GM23338 (cell line): ENCODE measurements at regions not wholly inside any gene's neighbourhood (a gene's known extent, or its start where the extent isn't known, plus 50 kb on each side); places are given as distances from the start of the nearest gene placed in this dataset.

ENCODE experiments used
- ATAC-seq: fragments of 200-7000 bp; cut with Tn5 transposase; 3 replicates; pipeline ENCODE4 v1.9.1; 2020
- DNase-seq: peaks from one replicate; pipeline ENCODE4 v3.0.0-alpha.2; 2015; ENCODE audit warnings: low spot score
- H2AFZ ChIP-seq: fragments of 200-600 bp; sonication (generic); 2 replicates; pipeline ENCODE4 v1.8.0; 2016; ENCODE audit warnings: antibody characterized with exemption, mild to moderate bottlenecking, moderate library complexity
- H3F3A ChIP-seq: fragments of 200-600 bp; sonication (generic); replicated peaks from 2 replicates; pipeline ENCODE4 v1.8.0; 2017; ENCODE audit warnings: antibody characterized with exemption, mixed run types, low read depth
- H3K27ac ChIP-seq: fragments of 200-600 bp; sonication (generic); 2 replicates; pipeline ENCODE4 v1.6.1; 2016; ENCODE audit warnings: low read depth
- H3K27me3 ChIP-seq: fragments of 200-600 bp; sonication (generic); 2 replicates; pipeline ENCODE4 v1.8.0; 2016; ENCODE audit warnings: mild to moderate bottlenecking, mixed run types, moderate library complexity; ENCODE audit not compliant: insufficient read depth
- H3K36me3 ChIP-seq: fragments of 200-600 bp; sonication (generic); 2 replicates; pipeline ENCODE4 v1.8.0; 2016; ENCODE audit warnings: mild to moderate bottlenecking; ENCODE audit not compliant: insufficient read depth
- H3K4me1 ChIP-seq: fragments of 200-600 bp; sonication (generic); 2 replicates; pipeline ENCODE4 v1.8.0; 2016; ENCODE audit warnings: mild to moderate bottlenecking, moderate library complexity; ENCODE audit not compliant: insufficient read depth
- H3K4me2 ChIP-seq: fragments of 200-600 bp; sonication (generic); 2 replicates; pipeline ENCODE4 v1.7.1; 2017; ENCODE audit warnings: mixed run types
- H3K4me3 ChIP-seq: fragments of 200-600 bp; sonication (generic); 2 replicates; pipeline ENCODE4 v1.6.1; 2016; ENCODE audit warnings: mixed run types
- H3K79me2 ChIP-seq: fragments of 200-600 bp; sonication (generic); replicated peaks from 2 replicates; pipeline ENCODE4 v1.8.0; 2017; ENCODE audit warnings: mild to moderate bottlenecking; ENCODE audit not compliant: insufficient read depth
- H3K9me2 ChIP-seq: fragments of 200-600 bp; sonication (generic); 2 replicates; pipeline ENCODE4 v1.8.0; 2017; ENCODE audit not compliant: insufficient read depth
- H4K20me1 ChIP-seq: fragments of 200-600 bp; sonication (generic); replicated peaks from 2 replicates; pipeline ENCODE4 v1.8.0; 2017; ENCODE audit warnings: mild to moderate bottlenecking; ENCODE audit not compliant: insufficient read depth
- H3K27ac Mint-ChIP-seq: 2 replicates; pipeline ENCODE4 v1.8.0; 2020; ENCODE audit warnings: inconsistent platforms, mild to moderate bottlenecking, moderate library complexity, mixed read lengths
- H3K27me3 Mint-ChIP-seq: 3 replicates; pipeline ENCODE4 v1.8.0; 2022; ENCODE audit warnings: low read depth, mild to moderate bottlenecking, moderate library complexity, mixed read lengths, inconsistent platforms; ENCODE audit not compliant: insufficient read depth, poor library complexity
- H3K36me3 Mint-ChIP-seq: 3 replicates; pipeline ENCODE4 v1.8.0; 2021; ENCODE audit warnings: low read depth, mild to moderate bottlenecking, inconsistent platforms, moderate library complexity, mixed read lengths
- H3K4me1 Mint-ChIP-seq: 3 replicates; pipeline ENCODE4 v1.8.0; 2020; ENCODE audit warnings: mild to moderate bottlenecking, inconsistent platforms, mixed read lengths
- H3K4me3 Mint-ChIP-seq: 3 replicates; pipeline ENCODE4 v1.8.0; 2021; ENCODE audit warnings: moderate library complexity, mild to moderate bottlenecking, inconsistent platforms, mixed read lengths
- H3K9me3 Mint-ChIP-seq: 3 replicates; pipeline ENCODE4 v1.8.0; 2020; ENCODE audit warnings: moderate library complexity, mild to moderate bottlenecking, inconsistent platforms, mixed read lengths
- CREB1 ChIP-seq: fragments of 250-450 bp; sonication (Bioruptor Pico); IDR thresholded peaks from 2 replicates; pipeline ENCODE4 v1.5.0; 2020; ENCODE audit warnings: low read depth, mild to moderate bottlenecking, moderate library complexity
- EZH2 ChIP-seq: fragments of 200-600 bp; sonication (generic); IDR thresholded peaks from one replicate; pipeline ENCODE4 v1.8.0; 2017; ENCODE audit warnings: antibody characterized with exemption, mild to moderate bottlenecking, low read depth; ENCODE audit not compliant: unreplicated experiment
- EZH2phosphoT487 ChIP-seq: fragments of 200-600 bp; sonication (generic); IDR thresholded peaks from one replicate; pipeline ENCODE4 v1.8.1; 2018; ENCODE audit warnings: antibody characterized with exemption; ENCODE audit not compliant: unreplicated experiment
- JUNB ChIP-seq: IDR thresholded peaks from one replicate; pipeline ENCODE4 v1.6.1; 2016; ENCODE audit warnings: antibody characterized with exemption; ENCODE audit not compliant: unreplicated experiment
- NANOG ChIP-seq: IDR thresholded peaks from 2 replicates; pipeline ENCODE4 v1.6.1; 2016; ENCODE audit warnings: antibody characterized with exemption, borderline replicate concordance
- ZNF114 ChIP-seq: fragments of 250-450 bp; sonication (Bioruptor Pico); IDR thresholded peaks from 2 replicates; pipeline ENCODE4 v1.5.0; 2020; ENCODE audit warnings: mild to moderate bottlenecking, moderate library complexity
- TF ChIP-seq, protein P1 (sequence below): fragments of 250-450 bp; sonication (Bioruptor Pico); IDR thresholded peaks from 2 replicates; pipeline ENCODE4 v1.5.0; 2020; ENCODE audit warnings: mild to moderate bottlenecking, moderate library complexity

DNA sequence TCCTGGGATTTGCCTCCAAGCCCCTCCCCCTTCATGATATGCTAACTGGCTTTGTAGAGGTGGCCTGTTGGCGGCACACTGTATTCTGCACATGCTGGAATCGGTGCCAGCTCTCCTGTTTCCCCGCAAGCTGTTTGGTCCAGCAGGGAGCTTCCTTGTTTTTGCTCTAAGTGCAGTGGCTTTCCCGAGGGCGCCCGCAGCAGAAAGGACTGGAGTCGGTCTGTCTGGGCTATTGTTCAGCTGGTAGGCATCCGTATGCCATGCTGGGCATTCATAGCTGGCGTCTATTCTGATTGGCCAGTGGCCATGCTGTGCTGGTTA lies 88.9 kb upstream of the MED13L start:
- Mint-ChIP-seq H3K27me3 (peaks cover 10% of the 10 kb centered on the region), H3K36me3 (no peaks in the 10 kb centered on the region)
- DNase-seq: no peak

More for the DNA sequence above, 88.9 kb upstream of the MED13L start:
- Histone ChIP-seq H3K27me3 (no peaks in the 10 kb centered on the region), H3K79me2 (no peaks in the 10 kb centered on the region), H3K36me3 (no peaks in the 10 kb centered on the region), H3K27ac (no peak overlapping the region), H4K20me1 (no peaks in the 10 kb centered on the region), H3K9me2 (no peaks in the 10 kb centered on the region), H3F3A (no peaks in the 10 kb centered on the region), H3K4me3 (no peak overlapping the region), H2AFZ (no peak overlapping the region), H3K4me2 (no peak overlapping the region), H3K4me1 (no peaks in the 10 kb centered on the region)
- no peak overlapping the region for H3K4me3 Mint-ChIP-seq
- H3K27ac Mint-ChIP-seq: no peak overlapping the region
- no peak for ATAC-seq
- no peaks in the 10 kb centered on the region for H3K9me3 Mint-ChIP-seq
- TF ChIP-seq EZH2phosphoT487: no peak
- no peak for TF ChIP-seq NANOG
- no peak for TF ChIP-seq JUNB
- no peak for TF ChIP-seq EZH2
- TF ChIP-seq CREB1 (CRISPR knock-in tag): no peak
- no peak for TF ChIP-seq ZNF114 (CRISPR knock-in tag)
- TF ChIP-seq, protein P1, sequence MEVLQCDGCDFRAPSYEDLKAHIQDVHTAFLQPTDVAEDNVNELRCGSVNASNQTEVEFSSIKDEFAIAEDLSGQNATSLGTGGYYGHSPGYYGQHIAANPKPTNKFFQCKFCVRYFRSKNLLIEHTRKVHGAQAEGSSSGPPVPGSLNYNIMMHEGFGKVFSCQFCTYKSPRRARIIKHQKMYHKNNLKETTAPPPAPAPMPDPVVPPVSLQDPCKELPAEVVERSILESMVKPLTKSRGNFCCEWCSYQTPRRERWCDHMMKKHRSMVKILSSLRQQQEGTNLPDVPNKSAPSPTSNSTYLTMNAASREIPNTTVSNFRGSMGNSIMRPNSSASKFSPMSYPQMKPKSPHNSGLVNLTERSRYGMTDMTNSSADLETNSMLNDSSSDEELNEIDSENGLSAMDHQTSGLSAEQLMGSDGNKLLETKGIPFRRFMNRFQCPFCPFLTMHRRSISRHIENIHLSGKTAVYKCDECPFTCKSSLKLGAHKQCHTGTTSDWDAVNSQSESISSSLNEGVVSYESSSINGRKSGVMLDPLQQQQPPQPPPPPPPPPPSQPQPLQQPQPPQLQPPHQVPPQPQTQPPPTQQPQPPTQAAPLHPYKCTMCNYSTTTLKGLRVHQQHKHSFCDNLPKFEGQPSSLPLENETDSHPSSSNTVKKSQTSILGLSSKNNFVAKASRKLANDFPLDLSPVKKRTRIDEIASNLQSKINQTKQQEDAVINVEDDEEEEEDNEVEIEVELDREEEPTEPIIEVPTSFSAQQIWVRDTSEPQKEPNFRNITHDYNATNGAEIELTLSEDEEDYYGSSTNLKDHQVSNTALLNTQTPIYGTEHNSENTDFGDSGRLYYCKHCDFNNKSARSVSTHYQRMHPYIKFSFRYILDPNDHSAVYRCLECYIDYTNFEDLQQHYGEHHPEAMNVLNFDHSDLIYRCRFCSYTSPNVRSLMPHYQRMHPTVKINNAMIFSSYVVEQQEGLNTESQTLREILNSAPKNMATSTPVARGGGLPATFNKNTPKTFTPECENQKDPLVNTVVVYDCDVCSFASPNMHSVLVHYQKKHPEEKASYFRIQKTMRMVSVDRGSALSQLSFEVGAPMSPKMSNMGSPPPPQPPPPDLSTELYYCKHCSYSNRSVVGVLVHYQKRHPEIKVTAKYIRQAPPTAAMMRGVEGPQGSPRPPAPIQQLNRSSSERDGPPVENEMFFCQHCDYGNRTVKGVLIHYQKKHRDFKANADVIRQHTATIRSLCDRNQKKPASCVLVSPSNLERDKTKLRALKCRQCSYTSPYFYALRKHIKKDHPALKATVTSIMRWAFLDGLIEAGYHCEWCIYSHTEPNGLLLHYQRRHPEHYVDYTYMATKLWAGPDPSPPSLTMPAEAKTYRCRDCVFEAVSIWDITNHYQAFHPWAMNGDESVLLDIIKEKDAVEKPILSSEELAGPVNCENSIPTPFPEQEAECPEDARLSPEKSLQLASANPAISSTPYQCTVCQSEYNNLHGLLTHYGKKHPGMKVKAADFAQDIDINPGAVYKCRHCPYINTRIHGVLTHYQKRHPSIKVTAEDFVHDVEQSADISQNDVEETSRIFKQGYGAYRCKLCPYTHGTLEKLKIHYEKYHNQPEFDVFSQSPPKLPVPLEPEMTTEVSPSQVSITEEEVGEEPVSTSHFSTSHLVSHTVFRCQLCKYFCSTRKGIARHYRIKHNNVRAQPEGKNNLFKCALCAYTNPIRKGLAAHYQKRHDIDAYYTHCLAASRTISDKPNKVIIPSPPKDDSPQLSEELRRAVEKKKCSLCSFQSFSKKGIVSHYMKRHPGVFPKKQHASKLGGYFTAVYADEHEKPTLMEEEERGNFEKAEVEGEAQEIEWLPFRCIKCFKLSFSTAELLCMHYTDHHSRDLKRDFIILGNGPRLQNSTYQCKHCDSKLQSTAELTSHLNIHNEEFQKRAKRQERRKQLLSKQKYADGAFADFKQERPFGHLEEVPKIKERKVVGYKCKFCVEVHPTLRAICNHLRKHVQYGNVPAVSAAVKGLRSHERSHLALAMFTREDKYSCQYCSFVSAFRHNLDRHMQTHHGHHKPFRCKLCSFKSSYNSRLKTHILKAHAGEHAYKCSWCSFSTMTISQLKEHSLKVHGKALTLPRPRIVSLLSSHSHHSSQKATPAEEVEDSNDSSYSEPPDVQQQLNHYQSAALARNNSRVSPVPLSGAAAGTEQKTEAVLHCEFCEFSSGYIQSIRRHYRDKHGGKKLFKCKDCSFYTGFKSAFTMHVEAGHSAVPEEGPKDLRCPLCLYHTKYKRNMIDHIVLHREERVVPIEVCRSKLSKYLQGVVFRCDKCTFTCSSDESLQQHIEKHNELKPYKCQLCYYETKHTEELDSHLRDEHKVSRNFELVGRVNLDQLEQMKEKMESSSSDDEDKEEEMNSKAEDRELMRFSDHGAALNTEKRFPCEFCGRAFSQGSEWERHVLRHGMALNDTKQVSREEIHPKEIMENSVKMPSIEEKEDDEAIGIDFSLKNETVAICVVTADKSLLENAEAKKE (CRISPR knock-in tag): no peak
- peaks cover 6% of the 10 kb centered on the region; the same call in 1 of the 3 replicates for H3K4me1 Mint-ChIP-seq
